H1 (cell line): ENCODE measurements at regions not wholly inside any gene's neighbourhood (a gene's known extent, or its start where the extent isn't known, plus 50 kb on each side); places are given as distances from the start of the nearest gene placed in this dataset.

Experiments
- CTCF ChIA-PET: fragments of 300-600 bp; sonication (Branson Sonifier 250); formaldehyde crosslinking; loops from one replicate; lab custom pipeline; 2021; ENCODE audit not compliant: partially characterized antibody; lab: Charles Lee
- POLR2A ChIA-PET: fragments of 300-600 bp; sonication (Branson Sonifier 250); formaldehyde crosslinking; loops from one replicate; lab custom pipeline; 2021; ENCODE audit warnings: inconsistent platforms; ENCODE audit not compliant: partially characterized antibody; lab: Charles Lee
- DNase-seq, 2 experiments: peaks; one replicate each; pipeline versions ENCODE4 v3.0.0 to v3.0.0-alpha.2; 2010 to 2022; ENCODE audit warnings: low spot score in 2 of 2, low read depth in 1 of 2, mixed read lengths in 1 of 2
- FAIRE-seq: peaks from 2 replicates; lab custom pipeline; 2011; peaks lifted over from hg19 to GRCh38; lab: Jason Lieb, UNC
- H2AFZ ChIP-seq: 2 replicates; pipeline ENCODE4 v1.8.1; 2012; ENCODE audit warnings: low read length, inconsistent platforms
- H2AK5ac ChIP-seq: 2 replicates; pipeline ENCODE4 v1.6.1; 2013; ENCODE audit warnings: low read depth, low read length
- H2BK120ac ChIP-seq: replicated peaks from 2 replicates; pipeline ENCODE3; 2013; ENCODE audit warnings: low read depth, low read length, inconsistent platforms
- H2BK12ac ChIP-seq: 2 replicates; pipeline ENCODE4 v1.6.1; 2013; ENCODE audit warnings: low read depth, low read length
- H2BK15ac ChIP-seq: 2 replicates; pipeline ENCODE4 v1.6.1; 2013; ENCODE audit warnings: low read length
- H2BK20ac ChIP-seq: 2 replicates; pipeline ENCODE4 v1.6.1; 2013; ENCODE audit warnings: low read length
- H2BK5ac ChIP-seq: 2 replicates; pipeline ENCODE4 v1.6.1; 2013; ENCODE audit warnings: low read depth, low read length
- H3K14ac ChIP-seq: 2 replicates; pipeline ENCODE4 v1.6.1; 2013; ENCODE audit warnings: inconsistent platforms; ENCODE audit not compliant: insufficient read length
- H3K18ac ChIP-seq: 2 replicates; pipeline ENCODE4 v1.6.1; 2013; ENCODE audit warnings: low read length; ENCODE audit errors: extremely low read depth
- H3K23ac ChIP-seq: 2 replicates; pipeline ENCODE4 v1.6.1; 2013; ENCODE audit warnings: inconsistent platforms; ENCODE audit not compliant: insufficient read length
- H3K23me2 ChIP-seq: 2 replicates; pipeline ENCODE4 v1.6.1; 2013; ENCODE audit warnings: low read depth, low read length
- H3K27ac ChIP-seq: 2 replicates; pipeline ENCODE4 v1.6.1; 2011; ENCODE audit warnings: low read depth, low read length, inconsistent platforms
- H3K27me3 ChIP-seq, 4 experiments: replicated peaks in 1 of 4; 1 replicate in 1 of 4; 2 replicates in 3 of 4; pipeline versions ENCODE4 v1.6.1 to v1.8.1; 2011 to 2013; ENCODE audit warnings: low read length in 3 of 4, mild to moderate bottlenecking in 3 of 4, inconsistent platforms in 2 of 4, mixed read lengths in 2 of 4, moderate library complexity in 1 of 4; ENCODE audit not compliant: control insufficient read depth in 3 of 4, insufficient read depth in 3 of 4; ENCODE audit errors: extremely low read depth in 1 of 4
- H3K36me3 ChIP-seq, 4 experiments: 2 replicates each; pipeline versions ENCODE4 v1.6.1 to v1.8.1; 2011 to 2013; ENCODE audit warnings: mild to moderate bottlenecking in 4 of 4, low read length in 3 of 4, moderate library complexity in 2 of 4, control low read depth in 1 of 4, inconsistent platforms in 1 of 4; ENCODE audit not compliant: insufficient read depth in 4 of 4, control insufficient read depth in 2 of 4
- H3K4ac ChIP-seq: replicated peaks from 2 replicates; pipeline ENCODE3; 2013; ENCODE audit warnings: low read length, low read depth, mixed read lengths, inconsistent platforms; ENCODE audit not compliant: insufficient read length
- H3K4me1 ChIP-seq, 4 experiments: replicated peaks in 1 of 4; 1 replicate in 1 of 4; 2 replicates in 3 of 4; pipeline versions ENCODE4 v1.6.1 to v1.8.1; 2011 to 2013; ENCODE audit warnings: low read length in 3 of 4, inconsistent platforms in 2 of 4, mixed read lengths in 1 of 4; ENCODE audit not compliant: insufficient read depth in 4 of 4, control insufficient read depth in 3 of 4
- H3K4me2 ChIP-seq, 2 experiments: 2 replicates each; pipeline versions ENCODE4 v1.6.1 to v1.8.1; 2011 to 2013; ENCODE audit warnings: low read depth in 2 of 2, low read length in 2 of 2, control low read depth in 1 of 2, inconsistent platforms in 1 of 2, mild to moderate bottlenecking in 1 of 2; ENCODE audit not compliant: insufficient read depth in 1 of 2
- H3K4me3 ChIP-seq, 4 experiments: fragments of 200-600, 300-600 bp in 1 of 4; sonication (generic), shearing (Covaris generic), sonication (Bioruptor Twin) in 1 of 4; 2 replicates each; pipeline versions ENCODE4 v1.5.1 to v1.8.1; 2011 to 2016; ENCODE audit warnings: low read length in 4 of 4, low read depth in 3 of 4, control low read depth in 2 of 4, inconsistent platforms in 2 of 4, mild to moderate bottlenecking in 2 of 4, mixed read lengths in 1 of 4, moderate library complexity in 1 of 4; ENCODE audit not compliant: insufficient read depth in 2 of 4; ENCODE audit errors: extremely low read depth in 1 of 4
- H3K56ac ChIP-seq: replicated peaks from 2 replicates; pipeline ENCODE3; 2013; ENCODE audit warnings: low read depth, mild to moderate bottlenecking, mixed read lengths, low read length, inconsistent platforms; ENCODE audit not compliant: insufficient read length
- H3K79me1 ChIP-seq: 2 replicates; pipeline ENCODE4 v1.6.1; 2013; ENCODE audit warnings: low read depth, low read length, control low read depth
- H3K79me2 ChIP-seq, 2 experiments: 2 replicates each; pipeline versions ENCODE4 v1.6.1 to v1.8.1; 2012 to 2013; ENCODE audit warnings: low read length in 2 of 2, mild to moderate bottlenecking in 2 of 2, inconsistent platforms in 1 of 2; ENCODE audit not compliant: insufficient read depth in 2 of 2, control insufficient read depth in 1 of 2
- H3K9ac ChIP-seq, 4 experiments: replicated peaks in 1 of 4; 1 replicate in 1 of 4; 2 replicates in 3 of 4; pipeline versions ENCODE4 v1.6.1 to v1.8.1; 2011 to 2013; ENCODE audit warnings: low read depth in 3 of 4, low read length in 3 of 4, control low read depth in 2 of 4, mild to moderate bottlenecking in 2 of 4, moderate library complexity in 2 of 4, inconsistent platforms in 1 of 4; ENCODE audit errors: extremely low read depth in 1 of 4
- H3K9me3 ChIP-seq, 2 experiments: 2 replicates each; pipeline versions ENCODE4 v1.6.1 to v1.8.1; 2012 to 2013; ENCODE audit warnings: mild to moderate bottlenecking in 2 of 2, moderate library complexity in 2 of 2, control low read depth in 1 of 2, inconsistent platforms in 1 of 2, low read depth in 1 of 2, low read length in 1 of 2, mixed read lengths in 1 of 2; ENCODE audit not compliant: insufficient read depth in 2 of 2
- H4K20me1 ChIP-seq, 2 experiments: replicated peaks in 1 of 2; 2 replicates each; pipeline versions ENCODE3 to v1.8.1; 2011 to 2013; ENCODE audit warnings: inconsistent platforms in 2 of 2, low read length in 2 of 2, mild to moderate bottlenecking in 1 of 2; ENCODE audit not compliant: insufficient read depth in 2 of 2, control insufficient read depth in 1 of 2
- H4K5ac ChIP-seq: 2 replicates; pipeline ENCODE4 v1.6.1; 2013; ENCODE audit warnings: low read length, low read depth, mixed read lengths, inconsistent platforms; ENCODE audit not compliant: insufficient read length
- H4K8ac ChIP-seq: 2 replicates; pipeline ENCODE4 v1.8.0; 2013; ENCODE audit warnings: mild to moderate bottlenecking, moderate library complexity, low read length, inconsistent platforms; ENCODE audit not compliant: insufficient read depth; ENCODE audit errors: extremely low read depth
- H4K91ac ChIP-seq: replicated peaks from 2 replicates; pipeline ENCODE3; 2013; ENCODE audit warnings: low read length, mixed read lengths, inconsistent platforms; ENCODE audit not compliant: insufficient read length
- ATF2 ChIP-seq: IDR thresholded peaks from 2 replicates; pipeline ENCODE4 v1.6.1; 2012; ENCODE audit warnings: low read length, inconsistent platforms
- ATF3 ChIP-seq: IDR thresholded peaks from 2 replicates; pipeline ENCODE4 v1.6.1; 2011; ENCODE audit warnings: low read depth, mild to moderate bottlenecking, low read length; ENCODE audit not compliant: insufficient read depth
- CBX5 ChIP-seq: fragments of 300-800, 300-1000 bp; sonication (generic); IDR thresholded peaks from 2 replicates; pipeline ENCODE4 v1.7.1; 2016; ENCODE audit warnings: antibody characterized with exemption, low read length, low read depth
- CEBPB ChIP-seq: IDR thresholded peaks from 2 replicates; pipeline ENCODE4 v1.6.1; 2012; ENCODE audit warnings: low read depth, low read length
- CHD1 ChIP-seq: IDR thresholded peaks from 2 replicates; pipeline ENCODE4 v1.6.1; 2012; ENCODE audit warnings: low read depth, low read length, improper control_type of control experiment
- CHD2 ChIP-seq: IDR thresholded peaks from 2 replicates; pipeline ENCODE4 v1.6.1; 2012; ENCODE audit warnings: low read length, improper control_type of control experiment
- E2F6 ChIP-seq: IDR thresholded peaks from 2 replicates; pipeline ENCODE4 v1.6.1; 2012; ENCODE audit warnings: inconsistent platforms
- EGR1 ChIP-seq: IDR thresholded peaks from 2 replicates; pipeline ENCODE4 v1.6.1; 2011; ENCODE audit warnings: low read depth, low read length, borderline replicate concordance
- FOSL1 ChIP-seq: IDR thresholded peaks from 2 replicates; pipeline ENCODE4 v1.6.1; 2011; ENCODE audit warnings: mild to moderate bottlenecking, low read depth, low read length, moderate library complexity; ENCODE audit not compliant: insufficient read depth
- JUND ChIP-seq: IDR thresholded peaks from 2 replicates; pipeline ENCODE4 v1.6.1; 2011; ENCODE audit warnings: mild to moderate bottlenecking, improper control_type of control experiment, low read length
- KDM5A ChIP-seq: fragments of 200-600 bp; IDR thresholded peaks from 2 replicates; pipeline ENCODE4 v1.7.1; 2012; ENCODE audit warnings: mild to moderate bottlenecking, low read length, inconsistent platforms, mixed read lengths
- MAX ChIP-seq: IDR thresholded peaks from 2 replicates; pipeline ENCODE4 v1.6.1; 2012; ENCODE audit warnings: inconsistent platforms
- WGBS, 2 experiments: shearing (Covaris generic) in 1 of 2; methylation state at CpG; one replicate each; pipeline versions ENCODE4 v1.1.6 to v1.1.7; 2013 to 2015; ENCODE audit warnings: low lambda C conversion rate in 2 of 2, mixed read lengths in 2 of 2, inconsistent platforms in 1 of 2, low coverage in 1 of 2, missing lambda C conversion rate in 1 of 2; ENCODE audit not compliant: insufficient replicate concordance in 2 of 2, insufficient coverage in 1 of 2, insufficient read length in 1 of 2; ENCODE audit errors: extremely low coverage in 1 of 2, missing lambda C conversion rate in 1 of 2; 5-methylcytosine and 5-hydroxymethylcytosine counted together

- Histone ChIP-seq H4K8ac (no peak overlapping the region), H3K23me2 (no peaks in the 10 kb centered on the region), H3K36me3 (no peaks in the 10 kb centered on the region), H3K56ac (no peak overlapping the region), H3K23ac (no peak overlapping the region), H3K79me2 (no peaks in the 10 kb centered on the region), H3K4me1 (no peaks in the 10 kb centered on the region; a peak in 1 of 7 replicates), H3K14ac (no peak overlapping the region), H2BK20ac (no peak overlapping the region), H3K9me3 (no peaks in the 10 kb centered on the region), H2BK15ac (no peak overlapping the region), H4K5ac (no peak overlapping the region), H3K27me3 (no peaks in the 10 kb centered on the region; a peak in 1 of 7 replicates), H3K4ac (no peak overlapping the region), H3K18ac (no peak overlapping the region), H3K9ac (no peak overlapping the region), H2BK120ac (no peak overlapping the region), H4K91ac (no peak overlapping the region), H3K79me1 (no peaks in the 10 kb centered on the region), H4K20me1 (no peaks in the 10 kb centered on the region), H2AFZ (no peak overlapping the region), H2BK5ac (no peak overlapping the region), H2BK12ac (no peak overlapping the region), H3K4me3 (no peak overlapping the region), H2AK5ac (no peak overlapping the region), H3K27ac (no peak overlapping the region), H3K4me2 (no peak overlapping the region)
- DNase-seq (no peak), FAIRE-seq (no peak)
- whole genome bisulfite sequencing, 2 experiments, result 90% methylated on average over 9 of the region's 9 CpGs; no CpG with 5 or more reads in 1 of the 2 experiments
- POLR2A ChIA-PET, result no interaction called here
- CTCF ChIA-PET, result interaction anchor here (0.9 kb wide), 1 partner anchor 14 kb away, joined by 4 read pairs; no protein-coding TSS in a partner anchor
- TF ChIP-seq MAX (no peak), CEBPB (no peak), EGR1 (no peak), ATF3 (no peak), E2F6 (no peak), ATF2 (no peak), CHD1 (no peak), CHD2 (no peak), CBX5 (no peak), FOSL1 (no peak), JUND (no peak), KDM5A (no peak)
Observed at GRCh38 chr6:102127253-102127652, 733.7 kb downstream of the GRIK2 start.
